Stimulated activated CD4-positive, alpha-beta T cell treated with anti-CD3 and anti-CD28 coated beads, Interleukin-12 subunit alpha, Interleukin-12 subunit beta, amount 100 ng/mL, for 24 hours (primary cell): ENCODE measurements at regions not wholly inside any gene's neighbourhood (a gene's known extent, or its start where the extent isn't known, plus 50 kb on each side); places are given as distances from the start of the nearest gene placed in this dataset.
"Not testable (repeated sequence)": the region's sequence is repeated elsewhere in the genome, so short reads cannot be mapped to it uniquely, and the experiment has no call there.

Experiments
- DNase-seq, 2 experiments: peaks; one replicate each; pipeline ENCODE4 v3.0.0-alpha.2; 2020; ENCODE audit warnings: low read depth in 2 of 2

GRCh38 chr4:59484944-59485343 lies 1715.2 kb upstream of the ADGRL3 start:
- DNase-seq = no peak

DNA sequence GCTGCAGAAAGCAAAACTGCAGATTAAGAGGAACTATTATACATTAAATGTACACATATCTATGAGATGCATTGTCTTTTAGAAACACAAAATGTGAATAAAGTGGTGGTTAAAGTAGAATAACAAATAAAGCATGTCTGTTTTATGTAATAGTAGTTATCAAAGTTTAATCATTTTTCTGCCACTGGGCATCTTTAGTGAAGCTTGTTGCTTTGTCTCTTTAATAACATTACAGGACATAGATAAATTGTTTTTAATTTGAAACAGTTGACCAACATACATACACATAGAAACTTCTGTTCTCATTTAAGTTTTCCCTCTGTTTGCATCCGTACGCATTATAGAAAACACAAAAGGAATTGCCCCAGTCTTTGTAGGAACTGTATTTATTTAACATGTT lies 1700.0 kb upstream of the ADGRL3 start:
- DNase-seq = no peak

DNA sequence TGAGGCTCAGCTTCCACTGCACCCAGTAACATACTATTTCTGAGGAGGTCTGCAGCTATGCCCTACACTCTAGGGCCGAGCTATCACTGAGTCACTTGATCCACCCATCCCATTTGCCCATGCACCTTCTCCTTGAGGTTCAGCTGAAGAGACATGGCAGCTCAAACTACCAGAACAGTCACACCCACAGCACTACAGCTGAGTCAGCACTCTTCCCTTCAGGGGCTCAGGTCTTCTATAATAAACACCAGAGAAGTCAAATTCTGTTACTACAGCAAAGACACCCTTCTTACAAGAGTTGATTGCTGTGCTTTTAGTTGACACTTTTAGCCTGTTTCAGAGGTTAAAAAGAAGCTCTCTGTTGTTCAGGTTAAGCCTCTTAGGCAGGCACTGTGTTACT lies 1696.4 kb upstream of the ADGRL3 start:
- no peak for DNase-seq

DNA sequence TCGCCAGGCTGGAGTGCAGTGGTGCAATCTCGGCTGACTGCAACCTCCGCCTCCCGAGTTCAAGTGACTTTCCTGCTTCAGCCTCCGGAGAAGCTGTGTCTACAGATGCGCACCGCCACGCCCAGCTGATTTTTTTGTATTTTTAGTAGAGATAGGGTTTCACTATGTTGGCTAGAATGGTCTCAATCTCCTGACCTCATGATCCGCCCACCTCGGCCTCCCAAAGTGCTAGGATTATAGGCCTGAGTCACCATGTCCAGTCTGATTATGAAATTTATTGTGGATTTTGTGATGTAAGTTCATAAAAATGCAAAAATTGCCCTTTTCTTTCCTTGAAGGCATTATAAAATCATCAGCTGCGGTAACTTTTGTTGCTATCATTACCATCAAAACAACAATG lies 1688.3 kb upstream of the ADGRL3 start:
- not testable (repeated sequence) for DNase-seq

DNA sequence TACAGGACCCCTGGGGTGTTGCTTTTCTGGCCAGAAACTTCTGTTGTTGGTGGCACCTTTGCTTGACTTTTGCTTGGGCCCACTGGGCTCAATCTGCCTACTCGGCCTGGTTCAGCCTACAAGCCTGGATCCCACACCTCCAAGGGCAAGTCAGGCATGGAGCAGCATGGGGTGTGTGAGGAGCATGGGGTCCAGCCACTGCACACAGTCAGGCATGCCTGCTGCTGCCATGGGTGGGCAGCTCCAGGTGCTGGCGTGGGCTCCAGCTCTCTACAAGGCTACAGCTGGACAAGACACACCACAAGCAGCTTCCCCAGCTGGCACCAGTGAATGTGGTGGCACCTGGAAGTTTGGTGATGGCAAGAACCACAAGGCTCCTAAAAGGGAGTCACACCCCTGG lies 1683.1 kb upstream of the ADGRL3 start:
- DNase-seq = no peak

DNA sequence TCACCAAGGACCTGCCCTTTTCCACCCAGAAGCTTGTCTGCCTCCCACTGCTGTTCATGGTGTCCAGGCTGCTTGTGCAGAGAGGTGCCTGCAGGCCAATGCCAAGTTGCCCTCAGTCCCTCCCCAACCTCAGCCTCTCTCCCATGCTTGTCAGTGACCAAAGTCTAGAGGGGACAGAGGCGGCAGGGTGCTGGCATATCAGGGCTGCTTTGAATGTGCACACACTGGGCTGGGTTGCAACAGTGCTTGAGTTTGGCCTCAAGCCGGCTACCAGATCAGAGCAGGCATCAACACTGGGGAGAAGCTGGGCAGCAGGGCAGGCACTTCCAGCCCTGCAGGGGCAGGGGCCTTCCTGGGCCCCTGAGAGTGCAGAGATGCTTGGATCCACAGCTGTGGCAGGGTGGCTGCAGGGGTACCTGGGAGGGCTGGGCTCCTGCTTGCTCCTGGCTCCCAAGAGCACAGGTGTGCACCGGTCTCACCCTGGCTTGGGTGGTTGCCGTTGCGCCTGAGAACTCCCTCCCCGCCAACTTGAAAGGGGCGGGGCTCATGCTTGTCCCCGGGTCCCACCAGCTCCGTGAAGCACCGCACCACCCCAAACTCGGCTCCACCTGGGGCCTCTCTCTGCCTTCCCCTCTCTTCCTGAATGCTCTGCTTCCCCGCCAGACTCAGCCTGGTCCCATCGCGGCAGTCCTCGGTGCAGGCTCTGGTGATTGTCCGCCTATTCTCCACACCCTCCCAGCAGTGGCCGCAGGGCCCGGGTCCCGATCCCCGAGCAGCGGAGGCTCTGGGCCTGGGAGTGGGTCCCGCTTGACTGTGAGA lies 1681.9 kb upstream of the ADGRL3 start:
- no peak for DNase-seq

DNA sequence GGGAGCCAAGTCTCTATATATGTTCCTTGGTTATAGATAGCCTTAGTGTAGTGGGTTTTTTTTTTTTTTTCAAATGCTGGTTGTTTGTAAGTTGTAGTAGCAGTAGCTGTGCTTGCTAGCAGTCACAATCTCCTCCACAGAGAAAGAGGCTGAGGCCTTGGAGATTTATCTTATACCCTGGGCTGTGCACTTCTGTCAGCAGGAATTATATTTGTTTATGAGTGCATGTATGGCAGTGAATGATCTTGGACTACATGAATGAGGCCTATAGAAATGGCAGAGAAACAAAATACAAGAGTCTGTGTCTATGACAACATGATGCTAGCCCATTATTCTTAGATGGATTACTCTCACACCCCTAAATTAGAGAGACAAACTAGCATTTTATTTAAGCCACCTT lies 1674.2 kb upstream of the ADGRL3 start:
- DNase-seq = no peak

DNA sequence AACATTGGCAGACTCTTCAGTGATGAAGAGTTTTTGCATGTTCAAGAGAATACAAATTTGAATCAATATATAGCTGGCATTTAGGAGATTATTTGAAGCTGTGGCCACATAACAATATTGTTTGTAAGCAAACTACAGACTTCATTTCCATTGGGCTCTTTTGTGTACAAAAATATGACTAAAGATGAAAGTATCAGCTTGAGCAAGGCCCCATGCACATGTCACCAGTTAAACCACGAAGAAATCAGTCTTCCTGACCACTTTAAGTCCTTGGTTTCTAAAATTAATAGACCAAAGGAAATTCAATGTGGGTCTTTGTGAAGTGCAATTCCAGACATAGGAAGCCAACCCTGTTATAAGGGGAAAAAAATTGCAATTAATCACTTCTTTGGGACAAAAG lies 1664.6 kb upstream of the ADGRL3 start:
- no peak for DNase-seq

- DNase-seq = no peak
Measured at GRCh38 chr4:59536428-59536827, 1663.7 kb upstream of the ADGRL3 start.

DNA sequence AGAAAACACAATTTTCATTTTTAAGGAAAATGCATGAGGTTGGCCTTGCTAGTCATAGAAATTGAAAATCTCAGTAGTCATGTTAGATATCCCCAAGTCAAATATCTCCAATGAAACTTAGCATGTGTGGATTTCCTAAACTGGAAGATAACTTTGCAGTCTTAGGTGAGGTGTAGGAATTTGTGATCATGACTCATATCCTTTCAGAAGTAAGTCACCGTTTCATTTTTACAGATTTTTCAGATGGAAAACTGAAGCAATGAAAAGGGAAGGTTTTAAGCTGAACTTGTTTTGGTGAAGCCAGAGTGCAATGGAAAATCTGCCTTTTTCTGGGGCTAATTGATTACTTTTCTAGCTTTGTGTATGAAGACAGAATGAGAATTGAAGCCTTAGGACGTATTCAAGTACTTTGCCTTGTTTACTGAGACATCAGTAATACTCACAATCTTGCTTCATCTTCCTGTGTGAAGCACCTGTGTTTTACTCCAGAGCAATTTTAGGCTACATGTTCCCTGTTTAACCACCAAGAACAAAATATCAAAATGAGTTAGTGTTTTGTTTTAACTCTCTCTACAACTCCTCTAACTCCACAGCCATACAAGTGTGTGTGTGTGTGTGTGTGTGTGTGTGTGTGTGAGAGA lies 1662.8 kb upstream of the ADGRL3 start:
- no peak for DNase-seq

GRCh38 chr4:59539401-59539800 lies 1660.7 kb upstream of the ADGRL3 start:
- DNase-seq = no peak

DNA sequence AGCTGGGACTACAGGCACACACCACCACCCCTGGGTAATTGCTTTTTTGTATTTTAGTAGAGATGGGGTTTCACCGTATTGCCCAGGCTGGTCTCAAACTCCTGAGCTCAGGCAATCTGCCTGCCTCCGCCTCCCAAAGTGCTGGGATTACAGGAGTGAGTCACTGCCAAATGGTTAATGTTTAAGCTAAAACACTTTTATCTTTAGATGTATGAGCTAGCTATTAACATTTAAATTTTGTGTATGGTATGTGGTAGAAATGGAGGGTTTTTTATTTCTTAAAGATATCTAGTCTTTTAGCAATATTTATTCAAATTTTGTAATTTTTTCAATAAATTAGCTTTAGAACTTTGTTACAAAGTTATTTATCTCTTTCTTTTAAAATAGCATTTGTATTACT lies 1659.8 kb upstream of the ADGRL3 start:
- no peak for DNase-seq

DNA sequence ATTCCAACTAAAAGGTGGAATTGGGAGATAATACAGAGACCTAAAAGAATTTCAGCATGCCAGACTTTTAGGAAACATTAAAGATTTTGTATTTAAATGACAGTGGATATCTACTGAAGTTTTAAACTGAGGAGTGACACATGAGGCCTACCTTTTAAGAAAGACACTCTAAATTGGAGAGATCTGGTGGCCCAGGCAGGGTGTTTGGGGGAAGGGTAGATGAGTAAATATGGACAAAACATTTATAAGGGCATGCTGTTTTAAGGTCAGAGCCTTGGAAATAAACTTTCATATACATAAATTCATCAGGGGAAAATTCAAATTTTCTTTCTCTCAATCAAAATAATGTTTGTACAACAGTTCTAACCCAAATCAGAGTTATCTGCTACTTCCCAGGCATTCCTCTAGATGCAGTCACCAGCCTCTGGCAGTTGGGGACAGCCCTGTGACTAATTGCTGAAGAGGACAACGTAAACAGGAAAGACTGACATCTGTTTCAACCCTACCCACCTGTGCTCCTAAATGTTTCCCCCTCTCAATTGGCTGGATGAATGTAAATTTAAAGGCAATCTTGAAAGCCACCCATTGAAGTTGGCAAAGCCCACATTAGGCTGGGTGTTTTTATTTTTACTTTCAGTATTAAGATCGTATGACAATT lies 1646.9 kb upstream of the ADGRL3 start:
- no peak for DNase-seq

- DNase-seq = no peak
Measured at GRCh38 chr4:59553721-59554091, 1646.4 kb upstream of the ADGRL3 start.

- DNase-seq = not testable (repeated sequence)
Measured at GRCh38 chr4:59556191-59556590, 1643.9 kb upstream of the ADGRL3 start.

DNA sequence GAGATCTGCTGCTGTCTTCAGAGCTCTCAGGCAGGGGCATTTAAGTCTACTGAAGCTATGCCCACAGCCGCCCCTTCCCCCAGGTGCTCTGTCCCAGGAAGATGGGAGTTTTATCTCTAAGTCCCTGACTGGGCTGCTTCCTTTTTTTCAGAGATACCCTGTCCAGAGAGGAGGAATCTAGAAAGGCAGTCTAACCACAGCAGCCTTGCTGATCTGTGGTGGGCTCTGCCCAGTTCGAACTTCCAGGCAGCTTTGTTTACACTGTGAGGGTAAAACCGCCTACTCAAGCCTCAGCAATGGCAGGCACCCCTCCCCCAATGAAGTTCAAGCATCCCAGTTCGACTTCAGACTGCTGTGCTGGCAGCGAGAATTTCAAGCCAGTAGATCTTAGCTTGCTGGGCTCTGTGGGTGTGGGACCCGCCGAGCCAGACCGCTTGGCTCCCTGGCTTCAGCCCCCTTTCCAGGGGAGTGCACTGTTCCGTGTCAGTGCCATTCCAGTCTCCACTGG lies 1639.9 kb upstream of the ADGRL3 start:
- DNase-seq = not testable (repeated sequence)

- DNase-seq = no peak
Measured at GRCh38 chr4:59565836-59566235, 1634.3 kb upstream of the ADGRL3 start.

DNA sequence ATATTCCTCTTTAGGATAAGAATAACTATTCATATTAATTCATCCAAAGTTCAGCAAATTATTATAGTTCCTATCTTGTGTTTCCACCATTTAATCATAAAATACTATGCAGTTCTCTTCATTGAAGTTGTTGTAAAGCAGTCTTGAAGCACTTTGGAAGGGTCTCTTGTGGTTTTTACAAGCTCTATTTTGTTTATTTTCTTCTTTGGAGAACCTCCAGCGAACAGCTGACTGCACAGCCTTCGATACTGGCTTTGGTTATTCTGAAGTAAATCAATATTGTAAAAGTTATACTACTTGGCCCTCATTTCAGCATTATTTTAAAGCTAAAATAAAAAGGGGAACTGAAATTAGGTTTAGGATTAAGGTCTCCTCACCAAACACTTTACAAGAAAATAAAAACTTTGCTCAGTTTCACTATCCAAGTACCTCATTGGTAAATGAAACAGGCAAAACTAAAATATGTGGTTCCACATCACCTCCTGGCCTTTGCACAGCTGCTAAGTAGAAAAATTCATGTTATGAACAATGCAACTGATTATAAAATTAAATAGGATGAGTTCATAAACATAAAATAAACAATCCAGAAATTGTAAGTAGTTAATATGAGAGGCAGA lies 1629.2 kb upstream of the ADGRL3 start:
- no peak for DNase-seq

- DNase-seq = no peak
Measured at GRCh38 chr4:59571805-59572430, 1628.2 kb upstream of the ADGRL3 start.

DNA sequence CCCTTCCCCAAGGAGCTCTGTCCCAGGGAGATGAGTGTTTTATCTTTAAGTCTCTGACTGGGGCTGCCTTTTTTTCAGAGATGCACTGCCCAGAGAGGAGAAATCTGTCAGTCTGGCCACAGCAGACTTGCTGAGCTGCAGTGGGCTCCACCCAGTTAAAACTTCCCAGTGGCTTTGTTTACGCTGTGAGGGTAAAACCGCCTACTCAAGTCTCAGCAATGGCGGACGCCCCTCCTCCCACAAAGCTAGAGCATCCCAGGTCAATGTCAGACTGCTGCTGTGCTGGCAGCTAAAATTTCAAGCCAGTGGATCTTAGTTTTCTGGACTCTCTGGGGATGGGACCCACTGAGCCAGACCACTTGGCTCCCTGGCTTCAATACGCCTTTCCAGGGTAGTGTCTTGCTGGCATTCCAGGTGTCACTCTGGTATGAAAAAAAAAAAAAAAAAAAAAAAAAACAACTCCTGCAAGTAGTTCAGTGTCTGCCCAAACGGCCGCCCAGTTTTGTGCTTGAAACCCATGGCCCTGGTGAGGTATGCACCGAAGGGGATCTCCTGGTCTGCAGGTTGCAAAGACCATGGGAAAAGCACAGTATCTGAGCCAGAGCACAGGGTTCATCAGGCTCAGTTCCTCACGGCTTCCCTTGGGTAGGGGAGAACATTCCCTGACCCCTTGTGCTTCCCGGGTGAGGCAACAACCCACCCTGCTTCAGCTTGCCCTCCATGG lies 1616.1 kb upstream of the ADGRL3 start:
- no peak for DNase-seq
